ENCODE measurements at regions not wholly inside any gene's neighbourhood (a gene's known extent, or its start where the extent isn't known, plus 50 kb on each side); places are given as distances from the start of the nearest gene placed in this dataset.

GRCh38 chr4:96766359-96766758 is 926.5 kb downstream of the PDHA2 start:
- no peak for TF ChIP-seq CTCF (conservative IDR thresholded peaks at IDR 0.05; ENCODE audit: control insufficient read depth, insufficient read depth, low read depth, low read length)
- no peak for DNase-seq (ENCODE audit: low read depth)
- no peak overlapping the region for H3K4me3 ChIP-seq (ENCODE audit: control insufficient read depth, low read depth, low read length)

- DNase-seq (ENCODE audit: low read depth), result no peak
- no peak overlapping the region for H3K4me3 ChIP-seq (ENCODE audit: control insufficient read depth, low read depth, low read length)
- no peak for TF ChIP-seq CTCF (conservative IDR thresholded peaks at IDR 0.05; ENCODE audit: control insufficient read depth, insufficient read depth, low read depth, low read length)
These were observed 928.1 kb downstream of the PDHA2 start for GRCh38 chr4:96767815-96768480.

GRCh38 chr4:96775501-96775900 is 935.6 kb downstream of the PDHA2 start:
- no peak for TF ChIP-seq CTCF (conservative IDR thresholded peaks at IDR 0.05; ENCODE audit: control insufficient read depth, insufficient read depth, low read depth, low read length)
- H3K4me3 ChIP-seq (ENCODE audit: control insufficient read depth, low read depth, low read length), result no peak overlapping the region
- DNase-seq (ENCODE audit: low read depth), result no peak

GRCh38 chr4:96776920-96777527 is 937.1 kb downstream of the PDHA2 start:
- no peak overlapping the region for H3K4me3 ChIP-seq (ENCODE audit: control insufficient read depth, low read depth, low read length)
- DNase-seq (ENCODE audit: low read depth), result no peak
- no peak for TF ChIP-seq CTCF (conservative IDR thresholded peaks at IDR 0.05; ENCODE audit: control insufficient read depth, insufficient read depth, low read depth, low read length)

- DNase-seq (ENCODE audit: low read depth), result no peak
- no peak overlapping the region for H3K4me3 ChIP-seq (ENCODE audit: control insufficient read depth, low read depth, low read length)
- no peak for TF ChIP-seq CTCF (conservative IDR thresholded peaks at IDR 0.05; ENCODE audit: control insufficient read depth, insufficient read depth, low read depth, low read length)
These were observed 944.4 kb downstream of the PDHA2 start for GRCh38 chr4:96784336-96784735.

GRCh38 chr4:96786306-96786705 is 946.4 kb downstream of the PDHA2 start:
- no peak for TF ChIP-seq CTCF (conservative IDR thresholded peaks at IDR 0.05; ENCODE audit: control insufficient read depth, insufficient read depth, low read depth, low read length)
- H3K4me3 ChIP-seq (ENCODE audit: control insufficient read depth, low read depth, low read length), result no peak overlapping the region
- DNase-seq (ENCODE audit: low read depth), result no peak

All from fibroblast of mammary gland (primary cell).